ENCODE measurements at regions not wholly inside any gene's neighbourhood (a gene's known extent, or its start where the extent isn't known, plus 50 kb on each side); places are given as distances from the start of the nearest gene placed in this dataset.

- Histone ChIP-seq H2BK20ac (ENCODE audit: low read depth, low read length) (no peak overlapping the region), H2BK120ac (ENCODE audit: low read depth, low read length) (no peak overlapping the region), H4K8ac (ENCODE audit: low read depth in 2 of 2, low read length in 2 of 2) (no peak overlapping the region), H2AK9ac (replicated peaks; ENCODE audit: low read depth, low read length, poor library complexity) (no peak overlapping the region), H2AFZ (replicated peaks; ENCODE audit: low read length, poor library complexity) (no peak overlapping the region), H3K18ac (ENCODE audit: low read depth, low read length) (no peak overlapping the region), H2BK15ac (ENCODE audit: low read depth, low read length) (no peak overlapping the region), H3K4ac (ENCODE audit: low read depth, low read length) (no peak overlapping the region), H3K14ac (replicated peaks; ENCODE audit: low read depth, low read length) (no peak overlapping the region), H4K5ac (ENCODE audit: low read depth, low read length) (no peak overlapping the region), H3K56ac (ENCODE audit: extremely low read depth, insufficient read depth, low read length) (no peak overlapping the region), H4K20me1 (ENCODE audit: insufficient read depth, low read length) (no peaks in the 10 kb centered on the region), H3K9ac (ENCODE audit: low read depth, low read length) (no peak overlapping the region), H3K23ac (ENCODE audit: low read depth, low read length) (no peak overlapping the region), H3K4me3 (ENCODE audit: insufficient read depth, low read depth, low read length) (no peak overlapping the region), H2AK5ac (ENCODE audit: low read depth, low read length) (no peak overlapping the region), H3K79me1 (ENCODE audit: low read depth in 1 of 2, low read length in 2 of 2) (no peaks in the 10 kb centered on the region), H3K36me3 (ENCODE audit: control insufficient read depth, insufficient read depth, low read length) (no peaks in the 10 kb centered on the region), H3K4me1 (ENCODE audit: control insufficient read depth, insufficient read depth, low read length) (no peaks in the 10 kb centered on the region), H3K4me2 (ENCODE audit: low read depth, low read length) (no peak overlapping the region), H3K9me3 (ENCODE audit: control insufficient read depth, insufficient read depth, low read length) (no peaks in the 10 kb centered on the region), H3K27me3 (ENCODE audit: control insufficient read depth, insufficient read depth, low read length) (no peaks in the 10 kb centered on the region), H4K91ac (ENCODE audit: insufficient read depth, low read depth, low read length) (no peak overlapping the region), H3K9me1 (ENCODE audit: insufficient read depth, low read length) (no peaks in the 10 kb centered on the region), H3K27ac (ENCODE audit: insufficient read depth, low read length) (no peak overlapping the region), H2BK5ac (ENCODE audit: low read depth, low read length, poor library complexity, severe bottlenecking) (no peak overlapping the region)
- ChIA-PET POLR2A (ENCODE audit: unreplicated experiment) (no interaction called here), CTCF (no interaction called here)
- BruUV-seq (replicated peaks), result no TSS peak
- dilution Hi-C loops (cut with HindIII; ENCODE audit: low sequenced_read_pairs, unreplicated experiment), result no loop called here
- in situ Hi-C loops (cut with MboI; ENCODE audit: low sequenced_read_pairs), result no loop called here
- no peak for TF ChIP-seq RAD21 (IDR thresholded peaks at IDR 0.05; ENCODE audit: low read length)
- TF ChIP-seq RCOR1 (IDR thresholded peaks at IDR 0.05; ENCODE audit: insufficient replicate concordance, low read length), result no peak
- no peak for TF ChIP-seq CTCF (conservative IDR thresholded peaks at IDR 0.05; ENCODE audit: low read depth, low read length)
- no peak for TF ChIP-seq MXI1 (IDR thresholded peaks at IDR 0.05; ENCODE audit: borderline replicate concordance, low read depth, low read length)
- TF ChIP-seq MAFK (IDR thresholded peaks at IDR 0.05; ENCODE audit: low read depth, low read length), result no peak
- no peak for TF ChIP-seq BHLHE40 (IDR thresholded peaks at IDR 0.05; ENCODE audit: low read depth, low read length)
- TF ChIP-seq USF2 (IDR thresholded peaks at IDR 0.05; ENCODE audit: low read depth, low read length), result no peak
- no peak for DNase-seq
- intact Hi-C loops (cut with micrococcal nuclease), result no loop called here
- ATAC-seq (ENCODE audit: low read depth), result no peak
These were observed 71.4 kb upstream of the ESRRG start for GRCh38 chr1:216794586-216794985.

All from IMR-90 (cell line).